NCI-H526 treated with DMSO at 0.1 percent for 48 hours (cell line): ENCODE measurements at regions not wholly inside any gene's neighbourhood (a gene's known extent, or its start where the extent isn't known, plus 50 kb on each side); places are given as distances from the start of the nearest gene placed in this dataset.

ENCODE experiments used
- DNase-seq: peaks from one replicate; lab custom pipeline; 2025; lab: John Stamatoyannopoulos, UW

GRCh38 chr9:88734527-88734926 lies 199.5 kb downstream of the NXNL2 start:
- no peak for DNase-seq

GRCh38 chr9:88736136-88736637 lies 201.2 kb downstream of the NXNL2 start:
- no peak for DNase-seq

- DNase-seq: no peak
Measured at GRCh38 chr9:88737031-88737430, 202.1 kb downstream of the NXNL2 start.

- no peak for DNase-seq
Measured at GRCh38 chr9:88737876-88738275, 202.9 kb downstream of the NXNL2 start.

GRCh38 chr9:88738709-88739108 lies 203.7 kb downstream of the NXNL2 start:
- DNase-seq: no peak

GRCh38 chr9:88739373-88739772 lies 204.4 kb downstream of the NXNL2 start:
- no peak for DNase-seq

- DNase-seq: no peak
Measured at GRCh38 chr9:88740844-88741243, 205.9 kb downstream of the NXNL2 start.

- DNase-seq: no peak
Measured at GRCh38 chr9:88741335-88741734, 206.4 kb downstream of the NXNL2 start.

GRCh38 chr9:88742483-88742882 lies 207.5 kb downstream of the NXNL2 start:
- no peak for DNase-seq

GRCh38 chr9:88742905-88743304 lies 207.9 kb downstream of the NXNL2 start:
- no peak for DNase-seq

- no peak for DNase-seq
Measured at GRCh38 chr9:88745276-88746001, 210.5 kb downstream of the NXNL2 start.

- no peak for DNase-seq
Measured at GRCh38 chr9:88746029-88746742, 211.2 kb downstream of the NXNL2 start.

- no peak for DNase-seq
Measured at GRCh38 chr9:88746743-88747398, 211.9 kb downstream of the NXNL2 start.

GRCh38 chr9:88747768-88748167 lies 212.8 kb downstream of the NXNL2 start:
- DNase-seq: no peak

- no peak for DNase-seq
Measured at GRCh38 chr9:88748566-88749261, 213.7 kb downstream of the NXNL2 start.

- no peak for DNase-seq
Measured at GRCh38 chr9:88749420-88749819, 214.4 kb downstream of the NXNL2 start.

GRCh38 chr9:88750832-88751360 lies 215.9 kb downstream of the NXNL2 start:
- DNase-seq: no peak

GRCh38 chr9:88751781-88752180 lies 216.8 kb downstream of the NXNL2 start:
- DNase-seq: no peak

- DNase-seq: no peak
Measured at GRCh38 chr9:88753691-88754367, 218.9 kb downstream of the NXNL2 start.

GRCh38 chr9:88754452-88754851 lies 219.5 kb downstream of the NXNL2 start:
- DNase-seq: no peak

- no peak for DNase-seq
Measured at GRCh38 chr9:88754886-88755285, 219.9 kb downstream of the NXNL2 start.
